KMS-11 (cell line): ENCODE measurements at regions not wholly inside any gene's neighbourhood (a gene's known extent, or its start where the extent isn't known, plus 50 kb on each side); places are given as distances from the start of the nearest gene placed in this dataset.

ENCODE experiments used
- H2AFZ ChIP-seq: fragments of 200-600 bp; sonication (generic); 2 replicates; pipeline ENCODE4 v1.6.1; 2016; ENCODE audit warnings: antibody characterized with exemption, mixed run types, low read depth
- H3K27ac ChIP-seq: fragments of 200-600 bp; sonication (generic); 2 replicates; pipeline ENCODE4 v1.6.1; 2016; ENCODE audit warnings: mild to moderate bottlenecking, mixed run types
- H3K27me3 ChIP-seq: fragments of 200-600 bp; sonication (generic); 2 replicates; pipeline ENCODE4 v1.6.1; 2017; ENCODE audit warnings: mild to moderate bottlenecking, low read depth, mixed run types, moderate library complexity; ENCODE audit not compliant: insufficient read depth
- H3K36me3 ChIP-seq: fragments of 200-600 bp; sonication (generic); 2 replicates; pipeline ENCODE4 v1.6.1; 2017; ENCODE audit warnings: mild to moderate bottlenecking, mixed run types; ENCODE audit not compliant: insufficient read depth
- H3K4me1 ChIP-seq: fragments of 200-600 bp; sonication (generic); 2 replicates; pipeline ENCODE4 v1.6.1; 2016; ENCODE audit warnings: mild to moderate bottlenecking, low read depth, mixed run types; ENCODE audit not compliant: poor library complexity, severe bottlenecking
- H3K4me2 ChIP-seq: fragments of 200-600 bp; sonication (generic); 2 replicates; pipeline ENCODE4 v1.7.0; 2016; ENCODE audit warnings: mild to moderate bottlenecking, mixed run types
- H3K4me3 ChIP-seq: fragments of 200-600 bp; sonication (generic); IDR thresholded peaks from 2 replicates; pipeline ENCODE4 v1.6.1; 2017; ENCODE audit warnings: low read depth, low read length, mixed read lengths; ENCODE audit not compliant: insufficient read depth
- H3K79me2 ChIP-seq: fragments of 200-600 bp; sonication (generic); 2 replicates; pipeline ENCODE4 v1.6.1; 2016; ENCODE audit warnings: low read depth, mixed run types; ENCODE audit not compliant: insufficient read depth
- H3K9ac ChIP-seq: fragments of 200-600 bp; sonication (generic); 2 replicates; pipeline ENCODE4 v1.6.1; 2016; ENCODE audit warnings: mild to moderate bottlenecking, mixed run types
- H4K20me1 ChIP-seq: fragments of 200-600 bp; sonication (generic); 2 replicates; pipeline ENCODE4 v1.6.1; 2016; ENCODE audit warnings: mild to moderate bottlenecking, mixed run types; ENCODE audit not compliant: insufficient read depth
- TF ChIP-seq, protein P1 (sequence below): fragments of 200-600 bp; sonication (generic); conservative IDR thresholded peaks from 2 replicates; pipeline ENCODE4 v1.6.1; 2017; ENCODE audit warnings: low read depth, mild to moderate bottlenecking, antibody characterized with exemption, low read length, moderate library complexity, mixed read lengths

DNA sequence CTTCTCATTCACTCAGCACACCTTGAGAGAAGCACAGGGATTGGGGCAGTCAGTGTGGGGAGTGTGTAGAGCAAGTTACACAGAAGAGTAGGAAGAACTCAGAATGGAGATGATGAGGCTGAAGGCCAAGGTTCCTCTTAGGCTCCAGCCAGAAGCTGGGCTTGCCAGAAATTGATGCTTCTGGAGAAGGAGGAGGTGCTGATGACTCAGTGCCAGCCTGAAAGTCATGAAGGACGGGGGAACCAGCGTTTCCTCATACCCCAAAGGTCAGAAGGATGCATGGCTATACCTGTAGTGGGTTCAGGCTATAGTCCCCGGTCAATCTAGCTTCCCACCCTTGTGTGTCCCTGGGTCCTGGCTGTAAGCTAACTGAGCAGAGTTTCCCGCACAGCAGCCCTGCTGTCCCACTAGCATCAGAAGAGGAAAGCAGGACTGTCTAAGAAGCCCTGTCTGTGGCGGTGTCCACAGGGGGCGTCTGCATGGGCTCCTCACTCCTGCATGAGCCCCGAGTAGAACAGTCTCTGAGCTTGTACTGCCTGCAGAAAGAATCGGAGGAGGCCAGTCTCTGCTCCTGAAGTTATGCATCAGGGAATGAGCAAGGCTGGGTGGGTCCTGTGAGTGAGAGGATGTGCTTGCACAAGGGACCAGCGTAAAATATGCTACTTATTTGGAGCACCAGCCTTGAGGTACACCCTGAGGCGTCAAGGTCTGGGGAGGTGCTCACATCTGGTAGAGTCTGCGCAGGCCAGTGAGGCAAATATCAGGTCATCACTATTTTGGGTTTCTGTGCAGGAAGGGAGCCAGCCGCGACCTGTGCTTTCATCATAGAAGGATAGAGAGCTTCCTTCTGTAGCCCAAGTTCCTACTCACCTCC lies 148.5 kb downstream of the MRPL14 start:
- H3K4me3 ChIP-seq, result no peak overlapping the region
- no peaks in the 10 kb centered on the region for H4K20me1 ChIP-seq
- H3K27ac ChIP-seq, result no peak overlapping the region
- no peak overlapping the region for H2AFZ ChIP-seq
- H3K4me1 ChIP-seq, result peaks cover 13% of the 10 kb centered on the region
- H3K4me2 ChIP-seq, result no peak overlapping the region
- H3K36me3 ChIP-seq, result no peaks in the 10 kb centered on the region
- H3K27me3 ChIP-seq, result no peaks in the 10 kb centered on the region
- TF ChIP-seq, protein P1, sequence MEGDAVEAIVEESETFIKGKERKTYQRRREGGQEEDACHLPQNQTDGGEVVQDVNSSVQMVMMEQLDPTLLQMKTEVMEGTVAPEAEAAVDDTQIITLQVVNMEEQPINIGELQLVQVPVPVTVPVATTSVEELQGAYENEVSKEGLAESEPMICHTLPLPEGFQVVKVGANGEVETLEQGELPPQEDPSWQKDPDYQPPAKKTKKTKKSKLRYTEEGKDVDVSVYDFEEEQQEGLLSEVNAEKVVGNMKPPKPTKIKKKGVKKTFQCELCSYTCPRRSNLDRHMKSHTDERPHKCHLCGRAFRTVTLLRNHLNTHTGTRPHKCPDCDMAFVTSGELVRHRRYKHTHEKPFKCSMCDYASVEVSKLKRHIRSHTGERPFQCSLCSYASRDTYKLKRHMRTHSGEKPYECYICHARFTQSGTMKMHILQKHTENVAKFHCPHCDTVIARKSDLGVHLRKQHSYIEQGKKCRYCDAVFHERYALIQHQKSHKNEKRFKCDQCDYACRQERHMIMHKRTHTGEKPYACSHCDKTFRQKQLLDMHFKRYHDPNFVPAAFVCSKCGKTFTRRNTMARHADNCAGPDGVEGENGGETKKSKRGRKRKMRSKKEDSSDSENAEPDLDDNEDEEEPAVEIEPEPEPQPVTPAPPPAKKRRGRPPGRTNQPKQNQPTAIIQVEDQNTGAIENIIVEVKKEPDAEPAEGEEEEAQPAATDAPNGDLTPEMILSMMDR, result no peak
- H3K9ac ChIP-seq, result no peak overlapping the region
- no peaks in the 10 kb centered on the region for H3K79me2 ChIP-seq

DNA sequence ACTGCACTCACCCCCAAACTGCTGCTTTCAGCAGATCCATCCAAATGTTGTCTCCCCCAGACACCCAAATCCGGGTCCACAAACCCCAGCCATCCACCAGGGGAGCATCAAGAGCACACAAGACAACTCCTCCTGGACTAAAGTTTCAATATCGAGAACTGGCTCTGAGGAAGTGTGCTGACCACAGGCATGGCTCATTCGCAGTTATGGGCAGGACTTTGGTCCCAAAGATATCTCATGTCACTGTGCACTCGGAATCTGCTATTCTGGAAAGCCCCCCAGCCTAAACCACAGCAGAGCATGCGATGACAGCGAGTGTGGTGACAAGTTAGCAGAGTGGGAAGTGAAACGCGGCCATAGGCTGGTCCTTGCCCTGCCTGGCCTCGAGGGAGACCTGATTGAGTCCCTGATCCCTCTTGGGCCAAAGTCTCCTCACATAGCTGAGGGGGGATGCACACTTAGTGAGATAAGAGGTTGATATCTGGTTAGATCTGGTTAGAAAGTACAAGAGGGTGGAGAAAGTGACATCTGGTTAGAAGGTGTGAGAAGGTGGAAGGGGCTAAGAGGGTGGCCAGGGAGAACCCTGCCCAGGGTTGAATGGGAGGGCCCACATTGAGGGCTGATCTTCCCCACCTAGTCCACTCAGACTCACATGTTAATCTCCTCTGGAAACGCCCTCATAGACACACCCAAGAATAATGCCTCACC lies 149.7 kb downstream of the MRPL14 start:
- H3K36me3 ChIP-seq, result no peaks in the 10 kb centered on the region
- H3K4me3 ChIP-seq, result no peak overlapping the region
- no peak overlapping the region for H3K27ac ChIP-seq
- H2AFZ ChIP-seq, result no peak overlapping the region
- no peak overlapping the region for H3K9ac ChIP-seq
- H3K4me2 ChIP-seq, result no peak overlapping the region; the same call in 1 of the 2 replicates
- H3K27me3 ChIP-seq, result no peaks in the 10 kb centered on the region
- TF ChIP-seq, protein P1, result 0 out of 2 replicates have a peak, but pooled peaks have one; percentile 17
- H3K4me1 ChIP-seq, result peaks cover 13% of the 10 kb centered on the region
- no peaks in the 10 kb centered on the region for H3K79me2 ChIP-seq
- H4K20me1 ChIP-seq, result no peaks in the 10 kb centered on the region

- H3K79me2 ChIP-seq, result no peaks in the 10 kb centered on the region
- H4K20me1 ChIP-seq, result no peaks in the 10 kb centered on the region
- TF ChIP-seq, protein P1, result no peak
- H3K4me2 ChIP-seq, result no peak overlapping the region; the same call in 1 of the 2 replicates
- H2AFZ ChIP-seq, result no peak overlapping the region
- H3K9ac ChIP-seq, result no peak overlapping the region
- H3K4me3 ChIP-seq, result no peak overlapping the region
- no peaks in the 10 kb centered on the region for H3K27me3 ChIP-seq
- H3K36me3 ChIP-seq, result no peaks in the 10 kb centered on the region
- H3K27ac ChIP-seq, result no peak overlapping the region
- H3K4me1 ChIP-seq, result peaks cover 13% of the 10 kb centered on the region
Observed at GRCh38 chr6:43976706-43977403, 150.4 kb downstream of the MRPL14 start.

- peaks cover 13% of the 10 kb centered on the region for H3K4me1 ChIP-seq
- no peak overlapping the region for H3K9ac ChIP-seq
- no peaks in the 10 kb centered on the region for H3K79me2 ChIP-seq
- no peak overlapping the region for H2AFZ ChIP-seq
- H4K20me1 ChIP-seq, result no peaks in the 10 kb centered on the region
- TF ChIP-seq, protein P1, result no peak
- no peak overlapping the region for H3K4me3 ChIP-seq
- no peaks in the 10 kb centered on the region for H3K36me3 ChIP-seq
- no peaks in the 10 kb centered on the region for H3K27me3 ChIP-seq
- no peak overlapping the region for H3K27ac ChIP-seq
- H3K4me2 ChIP-seq, result no peak overlapping the region
Observed at GRCh38 chr6:43974643-43975230, 152.5 kb downstream of the MRPL14 start.
